H9 (cell line): ENCODE measurements at regions not wholly inside any gene's neighbourhood (a gene's known extent, or its start where the extent isn't known, plus 50 kb on each side); places are given as distances from the start of the nearest gene placed in this dataset.

ENCODE experiments used
- DNase-seq: peaks from one replicate; pipeline ENCODE4 v3.0.0-alpha.2; 2017
- H2AFZ ChIP-seq: one replicate; pipeline ENCODE4 v1.6.1; 2013; ENCODE audit warnings: mild to moderate bottlenecking, low read length, control low read depth, moderate library complexity
- H2AK5ac ChIP-seq: 2 replicates; pipeline ENCODE4 v1.6.1; 2013; ENCODE audit warnings: low read length, control low read depth, mixed read lengths; ENCODE audit not compliant: insufficient read length
- H2BK120ac ChIP-seq: one replicate; pipeline ENCODE4 v1.6.1; 2013; ENCODE audit warnings: low read depth, mild to moderate bottlenecking, low read length, control low read depth, inconsistent platforms; ENCODE audit not compliant: poor library complexity, severe bottlenecking
- H2BK12ac ChIP-seq: 2 replicates; pipeline ENCODE4 v1.6.1; 2013; ENCODE audit warnings: low read length, control low read depth, mixed read lengths, low read depth; ENCODE audit not compliant: insufficient read length
- H2BK15ac ChIP-seq: 2 replicates; pipeline ENCODE4 v1.6.1; 2013; ENCODE audit warnings: low read depth, low read length, control low read depth
- H2BK20ac ChIP-seq: one replicate; pipeline ENCODE4 v1.6.1; 2013; ENCODE audit warnings: low read depth, mild to moderate bottlenecking, low read length, control low read depth, inconsistent platforms; ENCODE audit not compliant: poor library complexity, severe bottlenecking
- H2BK5ac ChIP-seq: 2 replicates; pipeline ENCODE4 v1.6.1; 2013; ENCODE audit warnings: low read length, control low read depth, mixed read lengths; ENCODE audit not compliant: insufficient read length
- H3K14ac ChIP-seq: 2 replicates; pipeline ENCODE4 v1.6.1; 2013; ENCODE audit warnings: low read length, control low read depth; ENCODE audit not compliant: insufficient read depth
- H3K18ac ChIP-seq: 2 replicates; pipeline ENCODE4 v1.6.1; 2013; ENCODE audit warnings: low read depth, mild to moderate bottlenecking, mixed read lengths, low read length, control low read depth; ENCODE audit not compliant: insufficient read length
- H3K23ac ChIP-seq: 2 replicates; pipeline ENCODE4 v1.6.1; 2013; ENCODE audit warnings: low read length, control low read depth, mixed read lengths, low read depth; ENCODE audit not compliant: insufficient read length
- H3K23me2 ChIP-seq: 2 replicates; pipeline ENCODE4 v1.6.1; 2013; ENCODE audit warnings: low read depth, mild to moderate bottlenecking, mixed read lengths, low read length, control low read depth; ENCODE audit not compliant: insufficient read length, poor library complexity, severe bottlenecking
- H3K27ac ChIP-seq: 2 replicates; pipeline ENCODE4 v1.5.1; 2013; ENCODE audit warnings: low read length, control low read depth, mixed read lengths, low read depth; ENCODE audit not compliant: insufficient read length
- H3K27me3 ChIP-seq: 2 replicates; pipeline ENCODE4 v1.6.1; 2013; ENCODE audit warnings: low read length, control low read depth, inconsistent platforms; ENCODE audit not compliant: insufficient read depth
- H3K4ac ChIP-seq: 2 replicates; pipeline ENCODE4 v1.6.1; 2013; ENCODE audit warnings: low read depth, mild to moderate bottlenecking, control low read depth, inconsistent platforms, low read length, moderate library complexity
- H3K4me1 ChIP-seq: 2 replicates; pipeline ENCODE4 v1.6.1; 2013; ENCODE audit warnings: low read length, control low read depth, inconsistent platforms; ENCODE audit not compliant: insufficient read depth
- H3K4me2 ChIP-seq: 2 replicates; pipeline ENCODE4 v1.6.1; 2013; ENCODE audit warnings: low read length, control low read depth, mixed read lengths; ENCODE audit not compliant: insufficient read length, insufficient read depth
- H3K56ac ChIP-seq: 2 replicates; pipeline ENCODE4 v1.6.1; 2013; ENCODE audit warnings: low read depth, mild to moderate bottlenecking, mixed read lengths, low read length, control low read depth; ENCODE audit not compliant: insufficient read length
- H3K79me1 ChIP-seq: 2 replicates; pipeline ENCODE4 v1.6.1; 2013; ENCODE audit warnings: low read depth, mild to moderate bottlenecking, moderate library complexity, low read length, control low read depth, inconsistent platforms; ENCODE audit not compliant: insufficient read depth, poor library complexity, severe bottlenecking
- H3K79me2 ChIP-seq: 2 replicates; pipeline ENCODE4 v1.6.1; 2013; ENCODE audit warnings: low read length, control low read depth, inconsistent platforms; ENCODE audit not compliant: insufficient read depth
- H3K9ac ChIP-seq: 2 replicates; pipeline ENCODE4 v1.6.1; 2013; ENCODE audit warnings: low read length, control low read depth, mixed read lengths; ENCODE audit not compliant: insufficient read length; ENCODE audit errors: extremely low read depth
- H3K9me3 ChIP-seq: one replicate; pipeline ENCODE4 v1.6.1; 2013; ENCODE audit warnings: low read depth, low read length, inconsistent platforms; ENCODE audit not compliant: control insufficient read depth
- H3T11ph ChIP-seq: one replicate; pipeline ENCODE4 v1.6.1; 2013; ENCODE audit warnings: mild to moderate bottlenecking, low read length, control low read depth, inconsistent platforms
- H4K20me1 ChIP-seq: one replicate; pipeline ENCODE4 v1.6.1; 2013; ENCODE audit not compliant: control insufficient read depth, insufficient read length, insufficient read depth
- H4K5ac ChIP-seq: 2 replicates; pipeline ENCODE4 v1.6.1; 2013; ENCODE audit warnings: low read depth, mild to moderate bottlenecking, mixed read lengths, low read length, control low read depth; ENCODE audit not compliant: insufficient read length
- H4K8ac ChIP-seq: replicated peaks from 2 replicates; pipeline ENCODE4 v1.6.1; 2013; ENCODE audit warnings: low read length, control low read depth, mixed read lengths, low read depth; ENCODE audit not compliant: insufficient read length
- H4K91ac ChIP-seq: 2 replicates; pipeline ENCODE4 v1.6.1; 2013; ENCODE audit warnings: low read depth, mild to moderate bottlenecking, moderate library complexity, mixed read lengths, low read length, control low read depth; ENCODE audit not compliant: insufficient read length
- H3K27ac Mint-ChIP-seq, 3 experiments: 2 replicates in 2 of 3; 3 replicates in 1 of 3; pipeline ENCODE4 v1.8.0; 2020 to 2021; ENCODE audit warnings: mixed read lengths in 3 of 3, mild to moderate bottlenecking in 1 of 3, moderate library complexity in 1 of 3
- H3K27me3 Mint-ChIP-seq: 2 replicates; pipeline ENCODE4 v1.8.0; 2021; ENCODE audit warnings: low read depth, mild to moderate bottlenecking, moderate library complexity, mixed read lengths
- H3K36me3 Mint-ChIP-seq, 3 experiments: 2 replicates in 2 of 3; 3 replicates in 1 of 3; pipeline ENCODE4 v1.8.0; 2020 to 2021; ENCODE audit warnings: low read depth in 3 of 3, mixed read lengths in 3 of 3; ENCODE audit not compliant: insufficient read depth in 1 of 3
- H3K4me1 Mint-ChIP-seq, 2 experiments: 2 replicates each; pipeline ENCODE4 v1.8.0; 2020; ENCODE audit warnings: mixed read lengths in 2 of 2
- H3K4me3 Mint-ChIP-seq, 2 experiments: 2 replicates in 1 of 2; 3 replicates in 1 of 2; pipeline ENCODE4 v1.8.0; 2020 to 2021; ENCODE audit warnings: mild to moderate bottlenecking in 2 of 2, mixed read lengths in 2 of 2, moderate library complexity in 1 of 2
- H3K9me3 Mint-ChIP-seq, 2 experiments: 2 replicates in 1 of 2; 3 replicates in 1 of 2; pipeline ENCODE4 v1.8.0; 2020; ENCODE audit warnings: mild to moderate bottlenecking in 2 of 2, mixed read lengths in 2 of 2, moderate library complexity in 1 of 2
- CTCF ChIP-seq: fragments of 200-600 bp; sonication (generic); conservative IDR thresholded peaks from 3 replicates; pipeline ENCODE4 v1.8.0; 2021; ENCODE audit warnings: antibody characterized with exemption, mild to moderate bottlenecking
- whole genome bisulfite sequencing: extraction: QIAGEN DNeasy Blood & Tissue Kit; methylation state at CpG from one replicate; pipeline ENCODE4 v1.1.7; 2013; ENCODE audit warnings: missing lambda C conversion rate, low lambda C conversion rate, mixed read lengths; ENCODE audit not compliant: insufficient read length; ENCODE audit errors: extremely low coverage; 5-methylcytosine and 5-hydroxymethylcytosine counted together

GRCh38 chr10:78758176-78758575 lies 310.6 kb upstream of the ZMIZ1 start:
- no peak overlapping the region for H3K27ac Mint-ChIP-seq
- no peak overlapping the region for H4K8ac ChIP-seq
- DNase-seq = no peak
- no peak overlapping the region for H4K5ac ChIP-seq
- H2BK15ac ChIP-seq = no peak overlapping the region
- TF ChIP-seq CTCF = no peak
- H3K4me2 ChIP-seq = no peak overlapping the region
- H3K4me3 Mint-ChIP-seq = no peak overlapping the region
- no peak overlapping the region for H2BK120ac ChIP-seq
- no peak overlapping the region for H2BK5ac ChIP-seq
- H3K9me3 Mint-ChIP-seq = no peaks in the 10 kb centered on the region
- H2AFZ ChIP-seq = no peak overlapping the region
- no peak overlapping the region for H2BK20ac ChIP-seq
- H3K56ac ChIP-seq = no peak overlapping the region
- H3K14ac ChIP-seq = no peak overlapping the region
- no peak overlapping the region for H3K23ac ChIP-seq
- no peak overlapping the region for H4K91ac ChIP-seq
- peaks cover 36% of the 10 kb centered on the region for H3K27me3 Mint-ChIP-seq
- H2BK12ac ChIP-seq = no peak overlapping the region
- H3K36me3 Mint-ChIP-seq = no peaks in the 10 kb centered on the region
- H3K27me3 ChIP-seq = no peaks in the 10 kb centered on the region; the same call in 1 of the 2 replicates
- no peak overlapping the region for H3T11ph ChIP-seq
- no peaks in the 10 kb centered on the region for H3K79me2 ChIP-seq
- no peaks in the 10 kb centered on the region for H3K23me2 ChIP-seq
- no CpG with 5 or more reads among the region's 6 CpGs for WGBS
- H3K18ac ChIP-seq = no peak overlapping the region
- H3K4me1 ChIP-seq = no peaks in the 10 kb centered on the region
- no peak overlapping the region for H3K9ac ChIP-seq
- no peaks in the 10 kb centered on the region for H4K20me1 ChIP-seq
- H2AK5ac ChIP-seq = no peak overlapping the region
- H3K4me1 Mint-ChIP-seq = peaks cover 38 to 47% of the 10 kb centered on the region in 2 experiments
- no peaks in the 10 kb centered on the region for H3K79me1 ChIP-seq
- no peak overlapping the region for H3K27ac ChIP-seq
- H3K9me3 ChIP-seq = no peaks in the 10 kb centered on the region
- H3K4ac ChIP-seq = no peak overlapping the region
